SK-N-SH treated with all-trans-retinoic acid at 6 μM for 48 hours (cell line): ENCODE measurements at regions not wholly inside any gene's neighbourhood (a gene's known extent, or its start where the extent isn't known, plus 50 kb on each side); places are given as distances from the start of the nearest gene placed in this dataset.

Experiments
- ARNTL ChIP-seq: fragments of 450-650 bp; formaldehyde crosslinking; IDR thresholded peaks from 2 replicates; pipeline ENCODE4 v1.5.0; 2020; ENCODE audit warnings: low read depth, mild to moderate bottlenecking, moderate library complexity, borderline replicate concordance
- TF ChIP-seq, protein P1 (sequence below): fragments of 250-450 bp; sonication (Bioruptor Pico); IDR thresholded peaks from 2 replicates; pipeline ENCODE4 v1.5.1; 2020; ENCODE audit warnings: low read depth, mild to moderate bottlenecking, moderate library complexity

DNA sequence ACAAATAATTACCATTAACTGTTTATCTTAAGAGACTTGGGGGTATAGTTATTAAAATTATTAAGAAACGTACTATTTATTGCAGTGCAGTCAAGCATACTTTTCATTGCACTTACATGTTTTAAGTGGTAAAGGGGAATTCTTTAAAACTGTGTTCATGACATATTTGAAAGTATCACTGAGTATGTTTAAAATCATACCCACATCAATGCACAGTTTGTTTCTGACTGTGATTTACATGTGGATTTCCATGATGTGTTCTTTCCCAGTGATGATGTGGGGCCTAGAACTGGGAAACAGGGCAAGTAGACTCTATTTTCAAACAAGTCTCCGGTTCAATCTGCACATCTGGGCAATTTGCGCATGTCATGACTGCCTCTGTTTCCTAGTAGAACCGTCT is 340.5 kb upstream of the OBI1 start:
- TF ChIP-seq, protein P1, sequence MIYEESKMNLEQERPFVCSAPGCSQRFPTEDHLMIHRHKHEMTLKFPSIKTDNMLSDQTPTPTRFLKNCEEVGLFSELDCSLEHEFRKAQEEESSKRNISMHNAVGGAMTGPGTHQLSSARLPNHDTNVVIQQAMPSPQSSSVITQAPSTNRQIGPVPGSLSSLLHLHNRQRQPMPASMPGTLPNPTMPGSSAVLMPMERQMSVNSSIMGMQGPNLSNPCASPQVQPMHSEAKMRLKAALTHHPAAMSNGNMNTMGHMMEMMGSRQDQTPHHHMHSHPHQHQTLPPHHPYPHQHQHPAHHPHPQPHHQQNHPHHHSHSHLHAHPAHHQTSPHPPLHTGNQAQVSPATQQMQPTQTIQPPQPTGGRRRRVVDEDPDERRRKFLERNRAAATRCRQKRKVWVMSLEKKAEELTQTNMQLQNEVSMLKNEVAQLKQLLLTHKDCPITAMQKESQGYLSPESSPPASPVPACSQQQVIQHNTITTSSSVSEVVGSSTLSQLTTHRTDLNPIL (CRISPR knock-in tag), result no peak
- TF ChIP-seq ARNTL (CRISPR knock-in tag), result no peak
